HG03439 (cell line): ENCODE measurements at regions not wholly inside any gene's neighbourhood (a gene's known extent, or its start where the extent isn't known, plus 50 kb on each side); places are given as distances from the start of the nearest gene placed in this dataset.
"Not testable (repeated sequence)": the region's sequence is repeated elsewhere in the genome, so short reads cannot be mapped to it uniquely, and the experiment has no call there.

Source experiments
- ATAC-seq: cut with Tn5 transposase; IDR thresholded peaks from one replicate; pipeline ENCODE4 v1.9.1; 2021; ENCODE audit warnings: mild to moderate bottlenecking, moderate library complexity; ENCODE audit not compliant: unreplicated experiment

DNA sequence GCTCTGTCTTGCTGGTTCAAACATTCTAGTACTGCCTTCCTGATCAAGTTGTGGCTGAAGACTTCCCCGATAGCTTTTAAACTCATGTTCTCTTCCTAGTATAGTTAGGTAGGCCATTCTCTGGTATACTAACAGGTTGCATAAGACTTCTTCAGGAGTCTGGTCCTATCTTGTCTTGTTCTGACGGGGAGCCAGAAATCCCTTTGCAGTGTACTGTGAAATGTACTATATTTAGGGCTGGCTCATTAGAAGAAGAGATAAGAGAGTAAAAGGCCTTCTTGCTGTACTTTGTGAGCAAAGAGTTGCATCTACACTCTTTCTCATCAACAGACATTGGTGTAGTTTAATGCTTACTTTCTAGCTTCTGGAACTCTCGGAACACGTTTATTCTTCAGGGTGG lies 331.9 kb downstream of the NUP35 start:
- ATAC-seq = no peak

DNA sequence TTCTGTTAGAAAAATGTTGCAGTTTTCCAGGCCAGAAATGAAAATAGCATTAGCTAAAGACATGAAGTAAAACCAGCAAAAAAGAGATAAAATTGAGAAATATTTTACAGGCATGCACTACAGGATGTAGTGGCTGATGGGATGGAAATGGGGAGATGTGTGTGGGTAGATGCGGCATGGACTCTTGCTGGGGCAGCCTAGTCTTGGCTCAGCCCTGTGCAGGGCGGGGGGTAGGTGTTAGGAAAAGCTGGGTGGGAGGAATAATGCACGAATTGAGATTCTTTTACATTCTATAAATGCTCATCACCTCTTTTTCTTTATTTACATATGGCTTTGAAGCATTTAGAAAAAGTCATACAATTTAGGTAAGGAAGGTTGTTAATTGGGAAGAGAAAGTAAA lies 334.2 kb downstream of the NUP35 start:
- ATAC-seq = no peak

DNA sequence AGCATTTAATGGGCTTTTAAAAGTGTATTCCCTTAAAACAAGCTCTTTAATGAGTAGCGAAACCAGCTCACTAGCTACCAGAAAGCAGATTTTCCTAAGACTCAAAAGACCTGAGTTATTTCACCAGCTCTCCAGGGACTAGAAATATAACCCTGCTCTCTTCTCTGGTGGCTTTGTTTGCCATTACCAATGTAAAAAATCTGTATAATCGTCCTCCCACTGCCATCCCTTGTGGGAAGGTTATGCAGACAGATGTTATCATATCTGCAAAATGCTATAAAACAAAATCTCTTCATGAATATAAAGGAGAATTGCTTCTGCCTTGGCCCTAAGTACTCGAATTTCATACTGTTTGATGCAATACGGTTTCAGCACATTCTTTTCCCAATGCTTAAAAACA lies 335.2 kb downstream of the NUP35 start:
- no peak for ATAC-seq

DNA sequence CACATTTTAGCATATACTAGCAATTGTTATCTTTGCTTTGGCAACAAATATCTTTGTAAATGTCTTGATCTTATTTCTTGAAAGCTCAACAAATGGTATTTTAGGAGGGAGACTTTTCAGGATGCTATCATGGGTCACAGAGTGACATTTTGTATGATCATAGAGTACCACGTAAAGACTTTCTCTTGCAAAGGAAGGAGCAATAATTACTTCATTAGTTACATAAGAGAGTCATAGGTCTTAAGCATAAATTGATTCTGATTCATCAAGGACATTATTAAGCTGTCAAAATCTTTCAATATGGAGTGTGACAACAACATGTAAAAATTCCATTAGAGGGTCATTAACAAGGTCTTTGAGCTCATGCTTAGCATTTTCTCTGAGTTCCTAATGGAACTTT lies 339.6 kb downstream of the NUP35 start:
- ATAC-seq = no peak

DNA sequence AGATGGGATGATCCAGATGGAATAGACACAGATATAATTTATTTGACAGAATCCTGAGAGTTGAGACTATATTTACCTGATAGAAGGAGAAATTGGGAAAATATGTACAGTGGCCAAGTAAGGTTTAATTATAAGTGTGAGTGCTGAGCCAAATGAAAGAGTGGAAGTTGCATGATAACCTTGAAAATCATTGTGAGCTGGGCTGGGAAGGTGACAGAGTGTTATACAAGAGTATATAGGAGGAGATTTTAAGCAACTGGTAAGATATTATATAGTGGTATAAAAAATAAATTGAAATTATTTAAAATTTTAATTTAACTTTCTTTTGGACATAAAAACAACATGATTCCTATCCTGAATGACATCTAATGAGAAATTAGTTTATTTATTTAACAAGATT lies 340.8 kb downstream of the NUP35 start:
- ATAC-seq = no peak

DNA sequence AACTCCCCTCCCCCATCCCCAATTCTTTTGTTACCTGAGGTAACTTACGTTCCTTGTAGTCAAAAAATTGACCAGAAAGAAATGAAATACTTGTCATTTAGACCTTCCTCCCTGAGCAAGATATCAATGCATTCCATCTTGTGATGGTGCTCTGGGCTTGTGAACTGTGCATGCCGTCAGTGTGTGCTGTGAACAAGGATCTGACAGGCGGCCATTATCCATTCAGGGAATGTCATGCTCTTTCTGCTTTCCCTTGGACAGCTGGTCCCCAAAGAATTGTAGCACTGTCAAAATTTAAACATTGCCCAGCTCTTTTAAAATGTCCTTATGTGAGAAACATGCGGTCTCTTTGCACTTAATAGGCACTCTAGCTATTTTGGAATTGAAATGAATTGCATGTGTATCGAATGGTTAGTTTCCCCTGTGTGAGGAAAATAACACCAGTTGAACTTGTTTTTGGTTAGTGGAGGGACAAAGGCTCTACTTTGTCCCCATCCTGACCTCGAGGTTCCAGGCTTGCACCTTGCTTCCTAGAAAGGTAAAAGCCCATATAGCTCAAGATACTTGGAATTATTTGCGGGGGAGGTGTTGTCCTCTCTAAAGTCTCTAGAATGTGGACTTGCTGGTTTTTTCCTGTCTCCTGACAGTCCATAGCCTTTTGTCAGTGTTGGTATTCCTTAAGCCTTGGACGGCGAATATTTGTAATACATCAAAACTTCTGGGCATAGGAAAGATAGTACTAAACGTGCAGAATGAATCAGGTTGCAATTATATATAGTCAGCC lies 350.9 kb downstream of the NUP35 start:
- ATAC-seq = no peak

DNA sequence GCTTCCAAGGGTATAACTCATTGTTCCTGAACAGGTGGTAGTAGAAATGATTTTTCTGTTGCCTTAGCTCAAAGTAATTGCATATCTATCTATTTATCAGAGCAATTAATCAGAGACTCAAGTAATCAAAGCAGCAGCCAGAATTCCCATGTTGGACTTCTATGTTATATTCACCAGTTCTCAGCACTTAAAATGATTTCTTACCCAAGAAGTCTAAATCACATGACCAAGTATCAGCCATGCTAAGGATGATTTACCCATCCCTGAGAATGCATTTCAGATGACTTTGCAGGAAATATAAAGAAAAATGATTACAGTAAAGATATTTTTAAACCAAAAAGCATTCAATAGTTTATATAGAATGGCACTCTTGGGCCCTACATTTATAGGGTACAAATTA lies 352.2 kb downstream of the NUP35 start:
- no peak for ATAC-seq

DNA sequence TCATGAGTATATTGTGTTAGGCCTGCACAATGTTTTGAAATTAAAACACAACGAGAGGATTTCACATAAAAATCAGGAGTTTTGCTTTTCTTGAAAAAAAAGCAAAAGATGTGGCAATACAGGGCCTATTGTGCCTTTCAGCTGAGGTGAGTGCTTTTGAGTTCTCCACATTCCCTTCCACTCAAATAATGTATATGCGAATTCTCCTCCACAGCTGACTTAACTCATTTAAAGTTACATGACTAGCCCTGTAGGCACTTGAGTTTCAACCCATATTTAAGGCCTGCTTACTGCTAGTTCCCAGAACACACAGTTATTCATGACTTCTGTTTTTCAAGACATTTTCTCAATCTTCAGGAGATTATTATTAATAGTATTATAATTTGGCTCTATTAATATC lies 353.1 kb downstream of the NUP35 start:
- ATAC-seq = no peak

DNA sequence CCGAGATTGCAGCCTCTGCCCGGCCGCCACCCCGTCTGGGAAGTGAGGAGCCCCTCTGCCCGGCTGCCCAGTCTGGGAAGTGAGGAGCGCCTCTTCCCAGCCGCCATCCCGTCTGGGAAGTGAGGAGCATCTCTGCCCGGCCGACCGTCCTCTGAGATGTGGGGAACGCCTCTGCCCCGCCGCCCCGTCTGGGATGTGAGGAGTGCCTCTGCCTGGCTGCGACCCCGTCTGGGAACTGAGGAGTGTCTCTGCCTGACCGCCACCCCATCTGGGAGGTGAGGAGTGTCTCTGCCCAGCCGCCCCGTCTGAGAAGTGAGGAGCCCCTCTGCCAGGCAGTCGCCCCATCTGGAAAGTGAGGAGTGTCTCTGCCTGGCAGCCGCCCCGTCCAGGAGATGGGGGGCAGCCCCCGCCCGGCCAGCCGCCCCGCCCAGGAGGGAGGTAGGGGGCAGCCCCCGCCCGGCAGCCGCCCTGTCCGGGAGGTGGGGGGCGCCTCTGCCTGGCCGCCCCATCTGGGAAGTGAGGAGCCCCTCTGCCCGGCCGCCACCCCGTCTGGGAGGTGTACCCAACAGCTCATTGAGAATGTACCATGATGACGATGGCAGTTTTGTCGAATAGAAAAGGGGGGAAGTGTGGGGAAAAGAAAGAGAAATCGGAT lies 354.8 kb downstream of the NUP35 start:
- not testable (repeated sequence) for ATAC-seq

DNA sequence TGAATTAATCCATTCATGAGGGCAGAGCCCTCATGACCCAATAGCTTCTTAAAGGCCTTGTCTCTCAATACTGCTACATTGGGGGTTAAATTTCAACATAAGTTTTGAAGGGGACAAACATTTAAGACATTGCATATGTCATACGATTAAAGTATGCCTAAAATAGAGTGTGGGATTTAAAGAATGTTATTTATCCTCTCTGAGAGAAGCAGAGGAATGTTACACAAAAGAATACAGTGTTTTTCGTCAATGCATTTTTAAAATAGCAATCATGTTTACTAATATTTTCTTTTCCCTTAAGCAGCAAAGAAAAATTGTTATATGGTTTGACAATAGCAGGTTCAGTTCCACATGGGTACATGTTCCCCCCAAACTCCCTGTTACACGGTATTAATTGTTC lies 363.1 kb downstream of the NUP35 start:
- ATAC-seq = no peak

DNA sequence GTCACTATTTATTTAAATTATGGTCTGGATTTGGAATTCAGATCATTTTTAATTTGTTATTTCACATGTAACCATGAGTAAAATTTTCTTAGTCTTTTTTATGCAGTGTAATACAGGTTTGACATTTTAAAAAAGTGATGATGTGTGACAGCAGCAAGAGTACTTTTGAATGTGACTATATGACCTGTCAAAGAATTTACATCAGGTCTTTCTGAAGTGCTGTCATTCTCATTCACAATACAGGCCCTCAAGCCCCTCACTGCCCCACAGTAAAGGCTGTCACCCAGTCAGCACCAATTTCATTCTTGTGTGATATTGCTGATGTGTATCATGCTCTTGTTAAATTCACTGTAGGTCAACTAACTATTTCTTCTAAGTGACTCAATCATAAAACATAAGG lies 364.2 kb downstream of the NUP35 start:
- ATAC-seq = no peak

DNA sequence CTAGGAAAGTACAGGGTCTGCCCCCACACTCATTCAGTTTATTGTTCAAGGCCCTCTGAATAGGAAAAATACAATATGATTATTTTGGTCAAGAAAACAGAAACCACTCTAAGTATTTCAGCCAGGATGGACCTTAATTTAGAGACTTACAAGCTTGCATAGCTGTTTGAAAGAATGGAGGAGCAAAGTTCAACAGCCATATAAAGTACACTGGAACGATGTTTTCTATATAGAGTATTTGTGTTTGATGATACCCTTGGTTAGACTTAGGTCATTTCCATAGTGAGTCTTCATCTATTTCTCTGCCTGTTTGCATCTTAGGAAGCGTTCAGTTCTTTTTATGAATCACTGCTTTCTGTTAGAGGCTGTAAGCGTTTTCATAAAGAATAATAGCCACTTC lies 366.2 kb downstream of the NUP35 start:
- no peak for ATAC-seq

DNA sequence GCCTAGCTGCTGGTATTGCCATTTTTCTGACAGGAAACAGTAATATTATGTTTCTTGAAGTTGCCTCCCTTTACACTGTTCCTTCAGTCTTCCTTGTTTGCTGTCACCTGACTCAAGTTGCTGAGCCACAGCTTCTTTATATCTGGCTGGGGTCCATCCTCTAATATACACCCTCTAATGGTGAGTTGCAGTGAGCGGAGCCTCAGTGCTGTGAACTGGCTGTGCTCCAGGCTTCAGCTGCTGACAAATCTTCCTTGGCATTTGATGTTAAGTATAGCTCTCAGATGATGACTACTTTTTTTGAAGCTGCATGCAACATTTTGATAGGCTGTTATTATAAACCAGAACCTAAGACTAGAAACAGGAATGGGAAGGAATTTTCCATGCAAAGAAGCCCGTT lies 366.7 kb downstream of the NUP35 start:
- no peak for ATAC-seq

DNA sequence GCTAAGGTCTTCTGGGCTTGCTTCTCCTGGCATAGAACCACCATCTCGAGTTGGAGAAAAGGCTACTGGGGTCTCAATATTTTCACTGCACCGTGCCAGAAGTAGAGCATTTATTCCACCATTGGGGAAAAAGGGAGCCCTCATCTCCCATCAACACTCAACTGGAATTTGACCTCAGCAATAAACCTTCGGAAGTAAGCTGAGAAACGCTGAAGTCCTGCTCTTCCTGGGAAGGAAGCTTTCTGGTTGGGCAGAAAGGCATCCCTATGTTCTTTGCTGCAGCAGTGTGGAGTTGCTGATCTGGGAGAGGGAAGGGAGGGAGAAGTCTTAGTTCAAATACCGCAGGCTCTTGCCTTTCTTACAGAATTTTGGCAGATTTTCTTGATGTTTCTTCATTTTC lies 368.8 kb downstream of the NUP35 start:
- ATAC-seq = no peak

DNA sequence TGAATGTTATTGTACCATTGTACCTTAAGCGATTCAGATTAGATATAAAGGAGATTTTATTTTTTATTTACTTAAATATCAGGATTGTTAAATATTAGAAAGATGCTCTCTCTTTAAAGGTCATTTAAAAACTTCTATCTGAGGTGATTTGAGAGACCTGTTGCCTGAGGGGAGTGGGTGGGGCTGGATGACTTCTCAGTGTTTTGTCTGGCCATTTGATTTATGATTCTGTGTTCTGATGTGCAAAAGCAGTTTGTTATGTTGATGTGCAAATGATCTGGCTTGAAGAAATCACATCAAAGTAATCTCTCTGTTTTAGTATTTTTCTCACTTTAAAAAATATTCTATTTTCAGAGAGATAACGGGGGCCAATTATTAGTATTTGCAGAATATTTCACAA lies 370.8 kb downstream of the NUP35 start:
- no peak for ATAC-seq

DNA sequence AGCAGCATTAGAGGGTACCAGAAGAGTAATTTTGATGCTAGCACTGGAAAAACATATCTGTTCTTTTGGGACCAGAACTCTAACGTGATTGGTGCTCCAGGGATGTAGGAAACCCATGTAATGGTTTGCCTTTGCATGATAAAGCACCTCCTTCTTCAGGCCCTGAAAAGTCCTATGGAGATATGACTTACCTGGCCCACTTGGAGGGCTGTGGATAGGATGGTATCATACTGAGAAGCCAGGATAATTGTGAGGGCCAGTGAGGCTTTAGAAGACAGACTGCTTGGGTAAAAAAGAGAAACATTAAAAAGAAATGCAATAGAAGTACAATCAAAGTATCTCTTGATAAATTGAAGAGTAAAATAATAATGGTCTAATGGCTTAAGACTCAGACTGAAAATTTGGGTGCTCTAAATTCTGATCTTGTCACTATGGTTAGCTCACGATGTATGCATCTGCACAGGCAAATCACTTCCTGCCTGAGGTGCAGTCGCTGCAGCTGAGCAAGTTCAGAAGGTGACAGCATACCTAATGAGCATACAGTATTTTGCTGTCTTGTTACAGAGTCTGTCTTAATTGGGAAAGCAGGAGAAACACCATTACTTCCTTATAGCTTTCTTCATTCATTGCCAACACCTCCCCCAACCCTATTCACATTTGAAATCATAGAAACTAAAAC lies 371.5 kb downstream of the NUP35 start:
- peak; percentile 92 for ATAC-seq

DNA sequence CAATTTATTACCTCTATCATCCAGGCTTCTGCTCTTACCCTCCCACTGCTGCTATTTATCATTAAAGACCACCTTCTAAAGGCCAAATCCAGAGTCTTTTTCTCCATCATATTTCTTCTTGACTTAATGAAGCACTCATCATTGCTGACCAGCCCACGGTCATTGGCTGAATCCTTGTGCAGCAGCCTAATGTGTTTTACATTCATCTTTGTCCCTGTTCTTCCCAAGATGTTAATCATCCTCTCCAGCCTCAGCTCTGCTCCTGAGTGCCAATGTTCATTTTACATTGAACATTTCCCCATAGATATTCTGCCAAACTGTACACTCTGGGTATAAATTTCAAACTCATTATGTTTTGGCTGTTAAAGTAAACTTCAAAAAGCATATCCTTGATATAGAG lies 373.6 kb downstream of the NUP35 start:
- no peak for ATAC-seq

DNA sequence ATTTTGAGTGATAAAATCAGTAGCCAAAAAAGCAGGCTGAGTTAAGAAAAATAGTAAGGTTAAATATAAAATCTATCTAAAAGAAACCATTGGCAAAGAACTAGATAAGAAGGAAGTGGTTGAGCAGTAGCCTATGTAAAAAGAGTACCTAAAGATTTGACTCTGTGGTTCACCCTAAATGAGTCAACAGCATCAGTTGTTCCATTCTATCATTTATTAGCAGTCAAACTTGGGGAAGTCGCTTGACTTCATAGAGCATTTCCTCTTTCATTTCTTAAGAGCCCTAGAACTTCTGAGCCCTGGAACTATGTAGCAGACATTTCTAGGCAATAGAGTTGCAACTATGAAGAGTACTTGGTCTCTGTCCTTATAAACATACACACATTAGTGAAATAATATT lies 381.7 kb downstream of the NUP35 start:
- no peak for ATAC-seq

DNA sequence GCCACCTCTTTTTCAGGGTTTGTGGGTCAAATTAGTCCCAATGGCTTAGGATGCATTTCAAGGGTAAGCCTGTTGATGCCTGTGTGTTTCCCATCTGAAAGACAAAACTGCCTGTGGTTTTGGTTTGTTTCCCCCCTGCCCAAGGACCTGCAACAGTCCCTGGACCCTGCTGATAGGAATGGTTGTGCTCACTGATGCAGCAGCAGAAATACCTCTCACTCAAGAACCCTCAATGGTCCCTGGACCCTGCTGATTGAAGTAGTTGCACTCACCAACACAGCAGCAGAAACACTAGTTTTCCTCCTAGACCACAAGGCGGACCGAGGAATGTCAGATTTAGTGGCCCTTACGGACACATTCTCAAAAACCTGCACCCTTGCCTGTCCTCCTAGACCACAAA lies 386.9 kb downstream of the NUP35 start:
- no peak for ATAC-seq

DNA sequence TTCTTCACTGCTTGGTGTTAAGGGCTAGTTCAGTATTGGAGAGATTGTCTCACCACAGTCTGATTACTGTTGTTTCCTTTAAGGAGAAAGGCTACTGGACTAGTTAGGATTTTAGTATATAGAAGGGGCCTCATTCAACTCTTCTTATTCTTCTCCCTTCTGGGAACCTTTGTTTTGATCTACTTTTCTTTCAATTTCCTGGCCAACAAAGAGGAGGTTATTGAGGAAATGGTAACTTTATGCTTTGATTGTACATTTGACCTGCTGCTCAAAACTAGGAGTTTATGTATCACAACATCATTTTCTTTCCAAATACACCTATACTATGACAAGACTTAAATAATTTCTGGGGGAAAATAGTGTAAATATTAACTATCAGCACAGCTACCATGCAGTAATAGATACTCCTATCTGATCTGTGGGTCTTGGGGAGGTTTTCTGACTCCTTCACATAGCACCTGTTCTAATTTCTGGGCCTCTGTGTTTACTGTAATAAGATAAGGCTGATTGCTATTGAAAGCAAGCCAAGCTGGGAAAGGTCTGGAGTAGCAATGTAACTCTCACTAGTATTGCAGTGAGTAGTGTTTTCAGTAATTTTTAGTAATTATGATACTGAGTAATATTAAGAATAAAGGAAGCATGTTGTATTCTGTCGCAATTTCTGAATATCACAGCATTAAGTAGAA lies 395.3 kb downstream of the NUP35 start:
- no peak for ATAC-seq

DNA sequence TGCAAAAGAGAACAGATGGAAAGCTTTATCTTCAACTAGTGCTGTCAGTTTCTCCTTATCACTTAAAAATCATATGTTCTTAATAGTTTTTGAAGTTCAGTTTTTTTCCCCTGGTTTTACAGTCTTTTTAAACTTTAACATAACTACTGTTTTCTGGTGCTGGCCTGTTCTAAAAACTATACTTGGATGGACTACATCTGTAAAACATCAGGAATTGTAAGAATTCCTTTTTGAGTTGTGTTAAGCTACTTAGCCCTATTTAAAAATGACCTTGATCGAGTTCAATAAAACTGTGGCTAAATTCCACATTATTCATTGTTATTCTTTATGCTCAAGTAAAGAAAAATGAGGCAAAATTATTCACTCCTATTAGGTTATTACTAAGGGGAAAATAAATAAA lies 397.7 kb downstream of the NUP35 start:
- ATAC-seq = no peak
